Urothelium cell line (cell line): ENCODE measurements at regions not wholly inside any gene's neighbourhood (a gene's known extent, or its start where the extent isn't known, plus 50 kb on each side); places are given as distances from the start of the nearest gene placed in this dataset.

Experiments used
- DNase-seq: peaks from one replicate; pipeline ENCODE4 v3.0.0; 2011; ENCODE audit warnings: low spot score, mixed read lengths
- FAIRE-seq: peaks from 2 replicates; lab custom pipeline; 2011; peaks lifted over from hg19 to GRCh38; lab: Jason Lieb, UNC

DNA sequence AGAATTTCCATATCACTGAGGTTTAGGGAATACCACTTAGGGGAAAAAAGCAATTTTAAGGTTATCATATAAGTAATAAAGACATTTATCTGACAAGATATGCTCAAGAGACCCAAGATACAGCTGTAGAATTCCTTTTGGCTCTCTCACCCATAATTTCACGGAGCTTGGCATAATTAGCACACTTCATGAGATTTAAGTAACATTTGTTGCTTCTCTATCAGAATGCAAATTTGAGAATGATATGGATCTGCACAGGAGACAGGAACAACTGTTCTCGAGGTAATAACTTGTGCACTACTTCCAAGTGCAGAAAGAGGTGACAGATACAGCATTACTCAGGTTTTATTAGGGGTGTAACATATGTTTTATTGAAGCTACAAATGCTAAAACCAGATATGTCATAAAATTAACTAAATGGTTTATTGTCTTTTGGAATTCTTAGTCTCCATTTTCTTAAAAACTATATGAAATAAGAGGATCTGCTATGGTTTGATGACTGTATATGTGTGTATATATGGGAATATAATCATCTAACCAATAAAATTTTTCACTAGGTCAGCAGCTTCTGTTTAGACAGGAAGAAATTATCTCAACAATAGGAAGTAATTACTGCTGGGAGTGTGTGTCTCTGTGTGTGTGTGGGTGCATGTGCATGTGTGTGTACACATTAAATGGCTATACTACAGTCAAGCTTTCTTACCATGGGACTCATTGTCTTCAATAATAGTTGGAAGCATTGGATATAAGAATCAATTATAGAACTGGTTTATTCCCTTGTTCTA is 401.3 kb downstream of the PCDH17 start:
- FAIRE-seq (no peak), DNase-seq (no peak)

DNA sequence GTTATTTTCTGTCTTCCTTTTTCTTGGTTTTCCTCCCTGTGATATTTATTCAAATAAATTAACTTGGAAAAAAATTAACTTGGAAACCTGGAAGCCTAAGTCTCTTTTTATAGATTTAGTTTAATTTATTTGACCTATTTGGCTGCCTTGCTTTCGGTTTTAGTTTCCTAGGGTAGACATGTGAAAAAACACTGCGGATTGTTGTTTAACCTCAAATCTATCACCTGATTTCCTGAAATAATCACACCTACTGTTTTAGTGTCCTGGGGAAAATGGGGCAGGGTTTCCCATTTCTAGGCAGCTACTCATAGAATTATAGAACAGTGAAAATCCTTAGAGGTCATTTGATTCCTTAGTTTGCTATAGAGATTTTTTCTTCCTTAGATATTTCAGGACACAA is 412.4 kb downstream of the PCDH17 start:
- DNase-seq, result no peak

DNA sequence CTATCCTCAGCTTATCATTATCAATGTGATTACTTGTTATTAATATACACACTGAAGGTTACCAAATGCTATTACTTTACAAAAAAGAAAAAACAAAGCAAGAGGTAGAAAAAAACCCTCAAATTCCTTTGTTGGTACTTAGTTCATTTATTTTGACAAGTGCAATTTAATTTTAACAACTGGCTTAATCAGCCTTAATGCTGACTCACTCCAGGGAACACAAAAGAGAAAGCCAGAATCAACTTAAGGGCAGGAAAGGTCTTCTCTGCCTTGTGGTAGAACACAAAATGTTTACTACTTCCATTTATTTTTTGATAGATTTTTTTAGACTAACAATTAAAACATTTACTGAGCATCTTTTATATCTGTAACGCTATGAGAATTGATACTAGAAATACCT is 417.1 kb downstream of the PCDH17 start:
- FAIRE-seq, result no peak
- no peak for DNase-seq

More for the DNA sequence above, 412.4 kb downstream of the PCDH17 start:
- FAIRE-seq, result no peak

DNA sequence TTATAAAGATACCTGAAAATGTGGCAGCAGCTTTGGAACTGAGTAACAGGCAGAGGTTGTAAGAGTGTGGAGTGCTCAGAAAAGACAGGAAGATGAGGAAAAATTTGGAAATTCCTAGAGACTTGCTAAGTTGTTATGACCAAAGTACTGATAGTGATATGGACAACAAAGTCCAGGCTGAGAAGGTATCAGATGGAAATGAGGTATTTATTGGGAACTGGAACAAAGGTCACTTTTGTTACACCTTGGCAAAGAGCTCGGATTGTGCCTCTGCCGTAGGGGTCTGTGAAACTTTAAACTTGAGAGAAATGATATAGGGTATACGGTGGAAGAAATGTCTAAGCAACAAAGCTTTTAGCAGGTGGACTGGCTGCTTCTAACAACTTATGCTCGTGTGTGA is 419.9 kb downstream of the PCDH17 start:
- FAIRE-seq (no peak), DNase-seq (no peak)

DNA sequence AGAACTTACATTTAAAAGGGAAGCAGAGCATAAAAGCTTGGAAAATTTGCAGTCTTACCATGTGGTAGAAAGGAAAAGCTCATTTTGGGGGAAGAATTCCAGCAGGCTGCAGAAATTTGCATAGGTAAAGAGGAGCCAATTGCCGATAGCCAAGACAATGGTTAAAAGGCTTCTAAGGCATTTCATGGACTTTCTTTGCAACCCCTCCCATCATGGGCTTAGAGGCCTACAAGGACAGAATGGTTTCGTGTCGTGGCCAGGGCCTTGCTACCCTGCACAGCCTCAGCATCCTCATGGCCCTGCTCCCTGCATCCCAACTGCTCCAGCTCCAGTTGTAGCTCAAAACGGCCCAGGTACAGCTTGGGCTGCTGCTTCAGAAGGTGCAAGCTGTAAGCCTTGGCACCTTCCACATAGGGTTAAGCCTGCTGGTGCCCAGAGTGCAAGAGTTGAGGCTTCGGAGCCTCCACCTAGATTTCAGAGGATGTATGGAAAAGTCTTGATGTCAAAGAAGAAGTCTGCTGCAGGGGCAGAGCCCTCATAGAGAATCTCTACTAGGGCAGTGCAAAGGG is 420.3 kb downstream of the PCDH17 start:
- FAIRE-seq, result no peak
- DNase-seq, result no peak

DNA sequence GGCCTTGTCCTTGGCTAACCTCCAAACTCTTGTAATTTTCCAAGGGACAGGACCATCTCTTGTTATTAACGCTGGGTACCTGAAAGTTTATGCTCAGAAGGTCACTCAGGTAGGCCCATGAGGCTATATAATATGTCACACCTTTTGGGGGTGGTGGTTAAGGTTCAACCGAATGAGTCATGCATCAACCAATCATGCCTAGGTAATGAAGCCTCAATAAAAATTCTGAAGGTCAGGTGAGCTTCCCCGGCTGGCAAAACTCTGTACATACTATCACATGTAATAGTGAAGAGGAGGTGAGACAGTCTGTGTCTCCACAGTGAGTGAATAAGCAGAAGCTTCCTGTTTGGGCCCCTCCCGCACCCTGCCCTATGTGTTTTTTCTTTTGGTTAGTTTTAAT is 424.9 kb downstream of the PCDH17 start:
- no peak for FAIRE-seq
- no peak for DNase-seq

DNA sequence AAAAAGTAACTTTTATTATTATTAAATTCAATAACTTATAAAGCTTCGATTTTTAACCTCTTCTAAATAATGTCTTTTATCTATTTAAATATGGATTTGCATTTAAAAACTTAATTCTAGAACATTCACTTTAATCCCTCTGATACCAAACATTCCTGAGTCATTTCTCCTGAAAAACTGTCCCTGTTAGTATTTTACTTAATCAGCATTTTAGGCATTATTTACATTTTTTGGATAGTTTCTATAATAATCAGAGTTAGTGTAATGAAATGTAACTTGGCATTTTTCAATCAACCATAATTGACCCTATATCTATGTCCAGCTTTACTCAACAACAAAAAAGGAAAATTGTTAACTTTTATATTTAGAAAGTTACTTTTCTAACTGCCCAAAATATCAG is 428.1 kb downstream of the PCDH17 start:
- DNase-seq (no peak), FAIRE-seq (no peak)

DNA sequence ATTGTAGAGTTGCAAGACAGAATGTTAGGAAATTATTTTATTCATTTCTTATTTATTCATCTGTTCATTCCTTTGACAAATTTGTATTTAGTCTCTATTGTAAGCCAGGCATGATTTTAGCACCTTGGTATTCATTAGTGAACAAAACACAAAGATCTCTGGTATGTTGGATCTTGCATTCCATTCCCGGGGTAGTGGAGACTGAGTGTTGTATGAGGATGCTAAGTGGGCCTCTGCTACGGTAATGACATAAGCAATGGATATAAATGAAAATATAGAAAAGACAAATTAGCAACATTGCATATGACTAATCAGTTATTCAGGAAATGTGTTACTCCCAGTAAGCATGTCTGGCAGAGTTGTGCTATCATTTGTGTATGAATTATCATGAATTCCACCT is 449.3 kb downstream of the PCDH17 start:
- FAIRE-seq, result no peak
- no peak for DNase-seq

DNA sequence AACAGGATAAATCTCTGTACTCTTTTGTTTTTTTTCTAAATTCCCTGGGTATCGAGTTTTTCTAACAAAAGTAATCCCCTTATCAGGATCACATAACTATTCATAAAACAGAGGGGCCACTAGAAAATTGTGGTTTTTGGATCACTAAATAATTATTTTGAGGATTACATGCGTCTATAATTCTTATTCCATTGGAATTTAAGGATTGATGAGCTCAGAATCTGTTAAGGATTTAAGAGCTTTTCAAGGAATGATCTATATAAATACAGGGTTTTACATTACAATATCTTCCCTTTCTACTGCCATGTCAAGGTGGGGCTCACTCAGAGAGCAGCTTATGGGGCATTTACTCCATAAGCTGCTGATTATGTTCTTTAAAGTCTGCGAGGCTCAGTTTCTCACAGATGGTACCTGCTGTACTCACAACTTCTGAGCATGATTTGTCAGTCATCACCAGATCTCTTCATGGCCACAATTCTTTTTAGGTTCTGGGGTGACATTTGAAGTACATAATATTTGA is 449.8 kb downstream of the PCDH17 start:
- no peak for DNase-seq
- FAIRE-seq, result no peak

DNA sequence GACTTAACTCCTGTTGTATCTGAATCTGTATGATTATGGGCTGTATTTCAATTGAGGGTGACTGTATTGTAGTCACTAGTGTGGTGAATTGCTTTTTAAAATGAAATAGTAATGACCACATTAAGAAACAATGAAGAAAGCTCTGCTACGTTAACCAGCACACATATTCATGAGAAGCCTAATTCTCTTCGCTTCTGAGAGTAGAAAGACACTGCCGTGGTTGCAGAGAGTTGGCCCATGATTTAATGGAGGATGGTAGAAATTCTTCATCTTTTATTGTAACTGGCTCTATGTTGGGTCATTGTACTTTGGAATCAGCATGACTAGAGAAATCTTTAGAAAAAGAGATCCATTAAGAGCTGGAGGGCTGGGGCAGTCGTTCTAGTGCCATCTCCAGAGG is 451.5 kb downstream of the PCDH17 start:
- no peak for FAIRE-seq
- no peak for DNase-seq

DNA sequence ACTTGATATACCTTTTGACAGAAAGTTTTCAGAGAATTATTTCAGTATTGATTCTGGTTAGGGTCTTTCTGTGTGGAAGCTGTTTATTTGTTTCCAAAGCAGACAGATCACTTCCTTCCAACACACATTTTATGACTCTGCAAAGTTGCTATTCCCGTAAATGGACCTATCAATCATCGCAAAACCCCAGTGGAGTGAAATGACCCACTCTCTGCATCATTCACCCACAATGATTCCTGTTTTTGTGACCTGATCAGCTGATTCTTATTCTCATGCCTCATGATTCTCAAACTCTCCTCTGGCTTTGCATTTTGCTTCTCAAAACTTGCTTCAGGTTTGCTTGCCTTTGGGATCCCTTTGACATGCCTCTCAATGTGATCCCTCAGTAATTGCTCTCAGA is 453.7 kb downstream of the PCDH17 start:
- FAIRE-seq (no peak), DNase-seq (no peak)

DNA sequence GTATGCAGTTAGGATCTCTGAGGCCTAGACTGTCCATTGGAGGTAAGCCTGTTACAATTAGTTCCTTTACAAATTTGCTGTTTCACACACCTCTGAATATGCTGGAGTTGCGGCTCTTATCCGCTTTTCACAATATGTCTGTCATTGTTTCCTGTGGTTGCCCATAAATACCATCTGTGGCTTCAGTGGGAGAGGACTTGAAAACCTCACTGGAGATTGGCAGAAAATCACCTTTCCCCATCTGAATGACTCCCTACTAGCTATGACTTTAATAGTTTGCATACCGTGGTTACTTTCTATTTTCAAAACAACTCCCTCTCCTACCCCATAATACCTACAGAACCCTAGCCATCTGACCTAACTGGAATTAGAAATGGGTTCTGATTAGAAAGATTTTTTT is 454.3 kb downstream of the PCDH17 start:
- peak; percentile 3 for DNase-seq
- FAIRE-seq, result no peak

DNA sequence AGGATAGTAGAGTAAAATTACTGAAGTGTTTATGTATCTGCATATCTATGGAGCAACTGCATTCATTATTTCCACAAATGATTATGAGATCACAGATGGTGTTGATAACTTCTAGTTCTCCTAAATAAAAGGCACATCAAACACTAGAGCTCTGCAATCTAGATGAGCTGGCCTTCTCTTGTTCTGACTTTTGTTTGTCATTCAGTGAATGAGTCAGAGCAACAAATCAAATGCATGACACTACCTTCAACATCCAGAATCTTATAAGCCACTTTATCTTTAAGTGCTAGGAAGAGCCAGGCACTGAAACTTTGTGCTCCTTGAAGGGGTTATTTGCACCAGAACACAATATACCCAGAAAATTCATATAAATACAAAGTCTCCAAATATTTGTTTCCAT is 456.0 kb downstream of the PCDH17 start:
- no peak for FAIRE-seq
- peak; percentile 5 for DNase-seq

DNA sequence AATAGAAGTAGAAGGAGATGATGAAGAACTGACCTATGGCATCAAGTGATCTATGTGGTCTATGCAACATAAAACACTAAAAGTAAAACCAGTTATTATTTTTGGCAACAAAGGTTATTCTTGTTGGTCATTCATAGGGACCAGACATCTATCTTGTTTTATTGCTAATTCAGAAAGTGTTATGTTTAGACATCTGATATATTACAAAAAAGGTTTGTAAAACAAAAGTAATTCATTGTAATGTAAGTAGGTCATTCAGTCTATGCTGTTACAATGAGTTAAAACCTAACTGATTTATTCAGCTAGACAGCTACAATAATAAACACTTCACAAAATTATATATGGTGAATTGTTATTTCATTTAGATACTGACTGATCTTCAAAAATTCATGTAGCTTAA is 461.9 kb downstream of the PCDH17 start:
- FAIRE-seq, result no peak
- DNase-seq, result no peak

DNA sequence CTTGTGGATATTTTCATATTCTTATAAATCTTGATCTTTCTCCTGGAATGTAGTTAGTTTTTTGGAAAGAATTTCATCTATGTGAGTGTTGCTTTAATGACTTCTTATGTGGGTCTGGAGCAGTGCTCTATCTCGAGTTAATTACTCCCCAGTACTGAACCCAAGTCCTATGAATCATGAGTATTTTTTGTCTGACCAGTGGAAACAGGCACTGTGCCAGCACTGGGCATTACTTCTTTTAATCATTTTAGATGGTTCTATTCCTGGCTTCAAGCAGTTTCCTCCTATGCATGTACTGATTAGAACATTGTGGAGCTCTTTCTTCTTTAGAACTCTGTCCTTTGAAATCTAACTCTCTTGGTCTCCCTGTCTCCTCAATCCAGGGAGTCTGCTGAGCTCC is 466.3 kb downstream of the PCDH17 start:
- DNase-seq (no peak), FAIRE-seq (no peak)

DNA sequence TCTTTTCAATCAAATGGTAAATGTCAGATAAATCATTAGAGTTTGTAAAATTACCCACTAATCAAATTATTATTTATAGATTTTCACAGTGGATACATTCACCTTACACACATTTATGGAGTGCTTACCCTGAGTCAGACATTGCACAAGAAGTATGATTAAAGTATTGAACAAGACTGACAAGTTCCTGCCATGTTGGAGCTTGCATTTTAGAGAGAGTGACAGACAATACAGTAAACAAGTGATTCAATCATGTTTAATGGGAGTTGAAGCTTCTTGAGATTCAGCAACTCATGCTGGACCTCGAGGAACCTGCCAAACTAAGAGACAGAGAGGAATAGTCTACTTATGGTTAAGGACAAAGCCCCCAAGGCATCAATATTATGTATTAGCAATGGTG is 487.8 kb downstream of the PCDH17 start:
- no peak for FAIRE-seq
- no peak for DNase-seq

DNA sequence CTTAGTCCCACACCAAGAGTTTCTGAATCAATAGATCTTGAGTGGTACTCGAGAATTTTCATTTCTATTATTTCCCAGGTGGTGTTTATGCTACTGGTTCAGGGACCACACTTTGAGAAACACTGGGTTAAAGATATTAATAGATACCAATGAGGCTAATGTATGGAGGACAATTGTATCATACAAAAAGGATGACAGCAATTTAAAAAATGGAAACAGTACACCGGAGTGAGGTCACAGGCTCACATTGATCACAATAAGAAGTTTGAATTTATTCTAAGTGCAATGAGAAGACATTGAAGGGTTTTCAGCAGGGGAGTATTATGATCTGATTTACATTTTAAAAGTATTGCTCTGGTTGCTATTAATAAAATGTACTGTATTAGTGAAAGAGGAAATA is 488.3 kb downstream of the PCDH17 start:
- DNase-seq, result no peak
- FAIRE-seq, result no peak

DNA sequence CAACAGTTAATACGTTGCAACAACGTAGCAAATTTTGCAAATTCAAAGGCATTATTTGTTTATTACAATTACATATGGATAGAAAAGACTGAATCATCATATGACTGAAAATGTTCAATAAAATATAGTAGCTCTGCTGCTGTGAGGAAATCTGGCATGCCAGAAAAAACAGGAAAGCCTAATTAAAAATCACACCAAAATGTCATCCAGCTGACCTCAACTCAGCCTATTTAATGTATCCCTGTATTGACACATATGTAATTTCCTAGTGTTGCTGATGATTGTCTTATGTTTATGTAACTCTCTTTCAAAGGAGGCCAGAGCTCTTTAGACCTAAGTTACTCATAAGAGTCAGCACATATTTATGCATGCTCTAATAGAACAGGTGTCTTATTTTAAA is 495.0 kb downstream of the PCDH17 start:
- FAIRE-seq (no peak), DNase-seq (no peak)

DNA sequence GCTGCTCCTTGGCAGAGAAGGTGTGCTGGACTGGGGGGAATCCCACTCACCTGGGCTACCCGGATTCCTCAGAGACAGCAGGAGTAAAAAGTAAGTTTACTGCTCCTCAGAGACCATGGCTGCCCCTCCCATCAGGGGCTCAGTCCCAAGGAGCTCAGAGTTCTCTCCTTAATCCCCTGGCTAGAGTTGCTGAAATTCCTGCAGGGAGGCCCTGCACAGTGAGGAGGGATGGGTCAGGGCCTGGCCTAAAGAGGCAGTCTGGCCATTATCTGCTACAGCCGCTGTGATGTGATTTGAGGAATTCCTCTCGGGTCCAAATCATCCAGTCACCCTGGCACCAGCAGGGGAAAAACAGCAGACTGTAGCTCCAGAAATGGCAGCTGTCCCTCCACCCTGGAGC is 502.5 kb downstream of the PCDH17 start:
- DNase-seq, result no peak
- FAIRE-seq, result no peak

DNA sequence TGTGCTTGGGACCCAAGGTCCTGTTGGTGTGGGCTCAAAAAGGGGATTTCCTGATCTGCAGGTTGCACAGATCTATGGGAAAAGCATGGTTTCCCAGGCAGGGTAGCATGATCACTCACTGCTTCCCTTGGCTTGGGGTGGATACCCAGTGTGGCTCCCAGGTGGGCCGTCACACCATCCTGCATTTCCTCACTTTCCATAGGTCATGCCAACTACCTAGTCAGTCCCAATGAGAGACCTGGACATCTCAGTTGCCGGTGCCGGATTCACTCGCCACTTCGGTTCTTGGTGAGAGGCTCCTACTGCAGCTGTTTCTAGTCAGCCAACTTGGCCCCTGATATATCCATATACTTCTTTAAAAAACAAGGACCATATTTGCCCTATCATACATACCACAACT is 503.0 kb downstream of the PCDH17 start:
- DNase-seq, result no peak
- no peak for FAIRE-seq

DNA sequence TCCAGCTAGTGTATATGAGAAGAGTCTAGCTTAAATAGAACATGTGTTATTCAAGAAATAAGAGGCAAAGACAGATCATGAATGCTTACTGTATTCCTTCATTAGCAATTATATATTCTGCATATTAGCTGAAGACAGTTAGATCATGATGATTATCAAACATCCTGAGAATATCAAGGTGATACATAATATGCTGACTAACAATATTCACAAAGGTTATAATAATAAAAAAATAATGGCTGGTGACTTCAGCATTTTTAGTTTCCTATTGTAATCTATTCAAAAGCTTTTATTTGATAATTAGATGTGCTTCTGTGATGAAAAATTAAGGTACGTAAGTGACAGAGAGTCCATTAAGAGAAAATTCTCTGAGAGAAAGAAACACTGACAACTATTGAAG is 511.4 kb downstream of the PCDH17 start:
- DNase-seq (no peak), FAIRE-seq (no peak)

DNA sequence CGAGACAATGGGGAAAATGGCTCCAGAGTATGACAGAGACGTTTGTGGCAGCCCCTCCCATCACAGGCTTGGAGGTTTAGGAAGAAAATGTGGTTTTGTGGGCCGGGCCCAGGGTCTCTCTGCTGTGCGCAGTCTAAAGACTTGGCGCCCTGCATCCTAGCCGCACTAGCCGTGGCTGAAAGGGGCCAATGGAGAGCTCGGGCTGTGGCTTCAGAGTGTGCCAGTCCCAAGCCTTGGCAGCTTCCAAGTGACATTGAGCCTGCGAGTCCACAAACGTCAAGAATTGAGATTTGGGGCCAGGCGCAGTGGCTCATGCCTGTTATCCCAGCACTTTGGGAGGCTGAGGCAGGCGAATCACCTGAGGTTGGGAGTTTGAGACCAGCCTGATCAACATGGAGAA is 513.1 kb downstream of the PCDH17 start:
- FAIRE-seq (no peak), DNase-seq (no peak)

DNA sequence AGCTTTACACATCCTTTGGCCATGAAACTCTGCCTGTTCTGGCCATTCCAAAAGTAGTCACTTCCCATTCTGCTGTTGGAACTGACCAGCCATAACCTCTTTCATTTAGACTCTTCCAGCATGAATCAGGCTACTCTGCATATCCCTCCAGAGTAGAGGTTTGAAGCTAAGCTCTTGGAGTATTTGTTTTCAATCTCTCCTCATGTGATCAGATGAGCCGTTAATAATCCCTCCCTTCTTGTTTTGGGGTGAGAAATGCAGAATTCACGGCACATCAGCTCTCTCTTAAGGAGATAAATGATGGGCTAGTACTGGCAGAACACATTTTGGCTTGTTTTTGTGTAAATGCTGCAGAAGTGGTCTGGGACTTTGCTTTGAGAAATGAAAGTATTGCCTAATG is 519.9 kb downstream of the PCDH17 start:
- DNase-seq, result no peak
- FAIRE-seq, result no peak
